A549 (cell line): ENCODE measurements at regions not wholly inside any gene's neighbourhood (a gene's known extent, or its start where the extent isn't known, plus 50 kb on each side); places are given as distances from the start of the nearest gene placed in this dataset.

Source experiments
- ATAC-seq, 2 experiments: fragments of 200-7000 bp in 1 of 2; fragments of >200 bp in 1 of 2; cut with Nextera tagmentation in 1 of 2; cut with Tn5 transposase in 1 of 2; 3 replicates each; pipeline versions ENCODE4 v1.8.0 to v1.9.1; 2018 to 2020; ENCODE audit warnings: mild to moderate bottlenecking in 1 of 2, moderate library complexity in 1 of 2
- CTCF ChIA-PET: fragments of 300-600 bp; sonication (Branson Sonifier 250); formaldehyde crosslinking; extraction: SDS; loops from one replicate; lab custom pipeline; 2021; ENCODE audit warnings: antibody characterized with exemption, inconsistent platforms; lab: Yijun Ruan, JAX
- POLR2A ChIA-PET: fragments of 350-600 bp; formaldehyde crosslinking; extraction: SDS; loops from one replicate; lab custom pipeline; 2021; ENCODE audit warnings: antibody characterized with exemption, inconsistent platforms; lab: Yijun Ruan, JAX
- DNase-seq, 2 experiments: peaks; one replicate each; pipeline versions ENCODE4 v3.0.0 to v3.0.0-alpha.2; 2011 to 2016; ENCODE audit warnings: low read depth in 1 of 2, low spot score in 1 of 2
- FAIRE-seq: peaks from 2 replicates; lab custom pipeline; 2011; peaks lifted over from hg19 to GRCh38; lab: Jason Lieb, UNC
- H3K27ac ChIP-seq, 2 experiments: fragments of >200 bp; sonication (Bioruptor Twin); formaldehyde crosslinking; 3 replicates each; pipeline ENCODE4 v1.5.1; 2016 to 2017
- H3K4me1 ChIP-seq: fragments of >200 bp; sonication (Bioruptor Twin); formaldehyde crosslinking; 3 replicates; pipeline ENCODE4 v1.6.1; 2016
- H3K4me2 ChIP-seq: fragments of >200 bp; sonication (Bioruptor Twin); formaldehyde crosslinking; 3 replicates; pipeline ENCODE4 v1.6.1; 2016
- H3K4me3 ChIP-seq: fragments of >200 bp; sonication (Bioruptor Twin); formaldehyde crosslinking; 3 replicates; pipeline ENCODE4 v1.5.1; 2016
- H3K9me3 ChIP-seq: fragments of >200 bp; sonication (Bioruptor Twin); formaldehyde crosslinking; 3 replicates; pipeline ENCODE4 v1.6.1; 2016
- CEBPB ChIP-seq, 2 experiments: fragments of >200 bp in 1 of 2; sonication (Bioruptor Twin) in 1 of 2; formaldehyde crosslinking in 1 of 2; IDR thresholded peaks; 2 replicates each; pipeline ENCODE4 v1.6.1; 2012 to 2016
- E2F6 ChIP-seq: IDR thresholded peaks from 2 replicates; pipeline ENCODE4 v1.6.1; 2012; ENCODE audit warnings: low read depth, borderline replicate concordance
- ELK1 ChIP-seq: fragments of 150-350 bp; IDR thresholded peaks from 2 replicates; pipeline ENCODE4 v1.6.1; 2014; ENCODE audit warnings: low read depth, mild to moderate bottlenecking, low read length
- EP300 ChIP-seq, 2 experiments: fragments of >200 bp; sonication (Bioruptor Twin); formaldehyde crosslinking; IDR thresholded peaks; 2 replicates in 1 of 2; 3 replicates in 1 of 2; pipeline ENCODE4 v1.6.1; 2016 to 2017
- ESRRA ChIP-seq: fragments of 150-350 bp; IDR thresholded peaks from 2 replicates; pipeline ENCODE4 v1.6.1; 2014; ENCODE audit warnings: mild to moderate bottlenecking, low read length, borderline replicate concordance
- FOXS1 ChIP-seq: fragments of 250-450 bp; sonication (Bioruptor Pico); IDR thresholded peaks from 2 replicates; pipeline ENCODE4 v1.5.0; 2020; ENCODE audit warnings: mild to moderate bottlenecking, moderate library complexity
- HES2 ChIP-seq: fragments of >200 bp; sonication (Bioruptor Twin); formaldehyde crosslinking; IDR thresholded peaks from 2 replicates; pipeline ENCODE4 v1.6.1; 2016
- MAX ChIP-seq: IDR thresholded peaks from 2 replicates; pipeline ENCODE4 v1.6.1; 2012
- MAZ ChIP-seq: fragments of 150-350 bp; IDR thresholded peaks from 2 replicates; pipeline ENCODE4 v1.6.1; 2014; ENCODE audit warnings: antibody characterized with exemption, low read depth, low read length, borderline replicate concordance
- NPAS2 ChIP-seq: fragments of 250-450 bp; sonication (Bioruptor Pico); IDR thresholded peaks from 2 replicates; pipeline ENCODE4 v1.8.0; 2022; ENCODE audit warnings: mild to moderate bottlenecking, moderate library complexity, borderline replicate concordance
- NR3C1 ChIP-seq: fragments of >200 bp; sonication (Bioruptor Twin); formaldehyde crosslinking; IDR thresholded peaks from 3 replicates; pipeline ENCODE4 v1.6.1; 2017
- REST ChIP-seq: fragments of 200-600 bp; sonication (generic); IDR thresholded peaks from 2 replicates; pipeline ENCODE4 v1.6.1; 2016; ENCODE audit warnings: antibody characterized with exemption, mild to moderate bottlenecking, moderate library complexity
- RFX5 ChIP-seq: fragments of 450-650 bp; IDR thresholded peaks from 2 replicates; pipeline ENCODE4 v1.7.1; 2014; ENCODE audit warnings: antibody characterized with exemption, mild to moderate bottlenecking, moderate library complexity
- SREBF2 ChIP-seq: fragments of 450-650 bp; IDR thresholded peaks from 2 replicates; pipeline ENCODE4 v1.6.1; 2014; ENCODE audit warnings: mild to moderate bottlenecking, moderate library complexity
- ZSCAN20 ChIP-seq: fragments of 250-450 bp; sonication (Bioruptor Pico); IDR thresholded peaks from 2 replicates; pipeline ENCODE4 v1.8.0; 2022; ENCODE audit warnings: mild to moderate bottlenecking, moderate library complexity
- WGBS: methylation state at CpG from one replicate; pipeline ENCODE4 v1.1.6; 2017; ENCODE audit errors: missing lambda C conversion rate; 5-methylcytosine and 5-hydroxymethylcytosine counted together

GRCh38 chr5:139741823-139742172, 53.8 kb upstream of the PSD2 start:
- Histone ChIP-seq H3K27ac (no peak overlapping the region; a peak in 1 of 6 replicates), H3K4me3 (no peak overlapping the region), H3K9me3 (no peaks in the 10 kb centered on the region), H3K4me2 (no peak overlapping the region), H3K4me1 (peaks cover 44% of the 10 kb centered on the region)
- ChIA-PET POLR2A (no interaction called here), CTCF (interaction anchor here (0.5 to 8.7 kb wide), 4 partner anchors 11 to 106 kb away, joined by 3 to 47 read pairs (median 6); no protein-coding TSS in a partner anchor)
- DNase-seq (no peak), ATAC-seq (no peak), FAIRE-seq (no peak)
- 64% methylated on average over 2 of the region's 3 CpGs for WGBS
- TF ChIP-seq NR3C1 (no peak), HES2 (no peak), MAX (no peak)

- no peak for TF ChIP-seq RFX5
- no peak for TF ChIP-seq CEBPB (IDR thresholded peaks at IDR 0.05)
- no peak for TF ChIP-seq FOXS1 (CRISPR knock-in tag)
- TF ChIP-seq HES2: no peak
- TF ChIP-seq ZSCAN20 (CRISPR knock-in tag): no peak
- TF ChIP-seq E2F6: no peak
- TF ChIP-seq SREBF2: no peak
- TF ChIP-seq NPAS2 (CRISPR knock-in tag): no peak
- no peak for TF ChIP-seq MAZ
- no peak for TF ChIP-seq ELK1
- TF ChIP-seq, all 56 proteins: peak for 0
- H3K9me3 ChIP-seq: no peaks in the 10 kb centered on the region
- H3K27ac ChIP-seq: peak overlapping the region in 1 of 2 experiments; percentile 89; a peak in 3 of 6 replicates
- no peak overlapping the region for H3K4me2 ChIP-seq
- H3K4me3 ChIP-seq: no peak overlapping the region
- ChIA-PET POLR2A (no interaction called here), CTCF (interaction anchor here (0.5 to 8.7 kb wide), 5 partner anchors 9 to 107 kb away, joined by 3 to 47 read pairs (median 4); no protein-coding TSS in a partner anchor)
- WGBS: 83% methylated on average over 14 of the region's 14 CpGs
- DNase-seq: no peak
- peaks cover 49% of the 10 kb centered on the region for H3K4me1 ChIP-seq
- ATAC-seq: no peak
- no peak for FAIRE-seq
These were observed 53.3 kb upstream of the PSD2 start for GRCh38 chr5:139742173-139742903.

GRCh38 chr5:139743001-139743771, 52.4 kb upstream of the PSD2 start:
- ChIA-PET CTCF (interaction anchor here (0.9 to 8.7 kb wide), 6 partner anchors 10 to 321 kb away, joined by 3 to 47 read pairs (median 4); no protein-coding TSS in a partner anchor), POLR2A (no interaction called here)
- no peak overlapping the region for H3K4me3 ChIP-seq
- ATAC-seq: no peak
- TF ChIP-seq REST (no peak), ESRRA (no peak), EP300 (IDR thresholded peaks at IDR 0.05) (no peak), ZSCAN20 (CRISPR knock-in tag) (no peak), CEBPB (IDR thresholded peaks at IDR 0.05) (no peak), NPAS2 (CRISPR knock-in tag) (no peak), HES2 (no peak)
- peak overlapping the region in 1 of 2 experiments; percentile 89; a peak in 3 of 6 replicates for H3K27ac ChIP-seq
- H3K4me1 ChIP-seq: peaks cover 56% of the 10 kb centered on the region
- no peak for DNase-seq
- no peak overlapping the region for H3K4me2 ChIP-seq
- no peak for FAIRE-seq
- no peaks in the 10 kb centered on the region for H3K9me3 ChIP-seq
- WGBS: 72% methylated on average over 9 of the region's 9 CpGs
